HEK293T (cell line): ENCODE measurements at regions not wholly inside any gene's neighbourhood (a gene's known extent, or its start where the extent isn't known, plus 50 kb on each side); places are given as distances from the start of the nearest gene placed in this dataset.

ENCODE experiments used
- CTCF ChIA-PET: fragments of 350-600 bp; formaldehyde crosslinking; extraction: SDS; loops from one replicate; lab custom pipeline; 2021; ENCODE audit warnings: antibody characterized with exemption, inconsistent platforms; lab: Yijun Ruan, JAX
- POLR2A ChIA-PET: fragments of 350-600 bp; formaldehyde crosslinking; extraction: SDS; loops from one replicate; lab custom pipeline; 2020; ENCODE audit warnings: antibody characterized with exemption, inconsistent platforms; lab: Yijun Ruan, JAX
- DNase-seq: peaks from one replicate; pipeline ENCODE4 v3.0.0; 2012; ENCODE audit warnings: mixed read lengths; ENCODE audit errors: extremely low spot score
- ARNT ChIP-seq: fragments of 450-650 bp; IDR thresholded peaks from 2 replicates; pipeline ENCODE4 v1.6.1; 2017; ENCODE audit warnings: mild to moderate bottlenecking
- BHLHE40 ChIP-seq: fragments of 450-650 bp; IDR thresholded peaks from 2 replicates; pipeline ENCODE4 v1.6.1; 2016; ENCODE audit warnings: mild to moderate bottlenecking, moderate library complexity, borderline replicate concordance
- CTBP1 ChIP-seq: fragments of 450-650 bp; IDR thresholded peaks from 2 replicates; pipeline ENCODE4 v1.6.1; 2016; ENCODE audit warnings: borderline replicate concordance
- ELF4 ChIP-seq: fragments of 450-650 bp; IDR thresholded peaks from 2 replicates; pipeline ENCODE4 v1.6.1; 2017; ENCODE audit warnings: antibody characterized with exemption
- FOXA1 ChIP-seq: fragments of 450-650 bp; IDR thresholded peaks from 2 replicates; pipeline ENCODE4 v1.6.1; 2016; ENCODE audit warnings: mild to moderate bottlenecking
- FOXK2 ChIP-seq: fragments of 450-650 bp; IDR thresholded peaks from 2 replicates; pipeline ENCODE4 v1.6.1; 2016; ENCODE audit warnings: mild to moderate bottlenecking
- FOXM1 ChIP-seq: fragments of 450-650 bp; IDR thresholded peaks from 2 replicates; pipeline ENCODE4 v1.6.1; 2017; ENCODE audit warnings: mild to moderate bottlenecking, borderline replicate concordance
- HDGF ChIP-seq: fragments of 450-650 bp; IDR thresholded peaks from 2 replicates; pipeline ENCODE4 v1.6.1; 2017; ENCODE audit warnings: antibody characterized with exemption, borderline replicate concordance
- L3MBTL2 ChIP-seq: fragments of 450-650 bp; conservative IDR thresholded peaks from 2 replicates; pipeline ENCODE4 v1.6.1; 2016; ENCODE audit warnings: mild to moderate bottlenecking
- LEF1 ChIP-seq: fragments of 450-650 bp; IDR thresholded peaks from 2 replicates; pipeline ENCODE4 v1.6.1; 2017; ENCODE audit warnings: mild to moderate bottlenecking, borderline replicate concordance
- NFRKB ChIP-seq: fragments of 450-650 bp; IDR thresholded peaks from 2 replicates; pipeline ENCODE4 v1.6.1; 2016; ENCODE audit warnings: mild to moderate bottlenecking, moderate library complexity
- PKNOX1 ChIP-seq: fragments of 450-650 bp; IDR thresholded peaks from 2 replicates; pipeline ENCODE4 v1.6.1; 2016
- SP1 ChIP-seq: fragments of 450-650 bp; IDR thresholded peaks from 2 replicates; pipeline ENCODE4 v1.6.1; 2017
- SUZ12 ChIP-seq: fragments of 450-650 bp; IDR thresholded peaks from 2 replicates; pipeline ENCODE4 v1.6.1; 2016; ENCODE audit warnings: mild to moderate bottlenecking
- TARDBP ChIP-seq: fragments of 450-650 bp; IDR thresholded peaks from 2 replicates; pipeline ENCODE4 v1.6.1; 2016
- ZNF384 ChIP-seq: fragments of 450-650 bp; IDR thresholded peaks from 2 replicates; pipeline ENCODE4 v1.6.1; 2016

GRCh38 chr5:74355041-74355824 lies 285.3 kb downstream of the ENC1 start:
- CTCF ChIA-PET: interaction anchor here (0.6 kb wide), 1 partner anchor 1403 kb away, joined by 3 read pairs; no protein-coding TSS in a partner anchor
- TF ChIP-seq PKNOX1 (peak; percentile 21; the same call in 1 of the 2 replicates), HDGF (no peak), FOXM1 (no peak), BHLHE40 (no peak), SP1 (no peak)
- POLR2A ChIA-PET: no interaction called here
- peak; percentile 16 for DNase-seq

DNA sequence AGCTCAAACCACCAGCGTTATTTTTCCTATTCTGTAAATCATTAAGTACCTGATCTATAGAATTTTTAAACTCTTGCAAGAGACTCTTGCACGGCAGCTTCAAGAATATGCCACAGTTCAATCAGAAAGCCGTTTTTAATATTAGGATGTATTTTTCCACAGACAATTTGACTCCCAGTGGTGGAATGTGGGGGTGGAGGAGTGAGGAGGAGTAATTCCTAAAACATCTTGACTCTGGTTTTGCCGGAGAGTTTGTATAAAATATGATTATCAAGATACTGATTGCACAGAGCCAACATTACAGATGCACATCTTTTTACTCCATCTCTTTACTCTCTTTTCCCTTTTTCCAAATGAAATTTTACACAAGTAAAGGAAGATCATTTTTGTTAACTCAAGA lies 288.3 kb downstream of the ENC1 start:
- TF ChIP-seq LEF1: no peak
- TF ChIP-seq ELF4: no peak
- no peak for TF ChIP-seq BHLHE40
- ChIA-PET POLR2A (no interaction called here), CTCF (no interaction called here)
- no peak for DNase-seq

GRCh38 chr5:74342948-74343682 lies 297.4 kb downstream of the ENC1 start:
- ChIA-PET CTCF (no interaction called here), POLR2A (no interaction called here)
- DNase-seq: no peak
- TF ChIP-seq SP1 (no peak), LEF1 (no peak), FOXM1 (no peak), FOXA1 (no peak), HDGF (no peak), ZNF384 (no peak), NFRKB (no peak), BHLHE40 (no peak), ARNT (no peak), TARDBP (no peak), ELF4 (no peak), SUZ12 (no peak), CTBP1 (no peak), FOXK2 (no peak)

DNA sequence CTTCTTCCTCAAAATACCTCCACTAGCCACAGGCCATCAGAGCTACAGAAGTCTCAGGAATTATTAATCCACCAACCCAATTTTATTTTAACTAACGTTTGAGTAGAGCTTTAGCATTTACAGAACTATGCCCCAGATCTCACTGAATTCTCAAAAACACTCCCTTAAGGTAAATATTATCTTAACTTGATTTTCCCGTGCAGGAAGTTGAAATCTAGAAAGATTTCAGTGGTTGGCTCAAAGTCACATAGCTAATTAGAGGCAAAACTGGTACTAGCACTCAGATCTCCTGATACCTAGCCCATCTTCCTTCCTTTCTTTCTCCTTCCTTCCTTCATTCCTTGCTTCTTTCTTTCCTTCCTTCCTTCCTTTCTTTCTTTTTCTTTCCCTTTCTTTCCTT lies 298.3 kb downstream of the ENC1 start:
- DNase-seq: no peak
- POLR2A ChIA-PET: no interaction called here
- CTCF ChIA-PET: no interaction called here
- TF ChIP-seq ARNT: no peak
- no peak for TF ChIP-seq HDGF
- no peak for TF ChIP-seq TARDBP
- TF ChIP-seq CTBP1: no peak
- TF ChIP-seq L3MBTL2: no peak
- no peak for TF ChIP-seq FOXM1
- no peak for TF ChIP-seq SP1
- TF ChIP-seq FOXA1: no peak
- TF ChIP-seq SUZ12: no peak
- no peak for TF ChIP-seq LEF1
- no peak for TF ChIP-seq ELF4
- no peak for TF ChIP-seq PKNOX1
- no peak for TF ChIP-seq FOXK2
- TF ChIP-seq BHLHE40: no peak
- no peak for TF ChIP-seq ZNF384
- TF ChIP-seq NFRKB: no peak

GRCh38 chr5:74341221-74341620 lies 299.3 kb downstream of the ENC1 start:
- DNase-seq: no peak
- TF ChIP-seq NFRKB (no peak), L3MBTL2 (no peak), TARDBP (no peak), ARNT (no peak), FOXM1 (no peak), FOXK2 (no peak), LEF1 (no peak), ZNF384 (no peak)
- ChIA-PET CTCF (no interaction called here), POLR2A (no interaction called here)

- DNase-seq: no peak
- POLR2A ChIA-PET: no interaction called here
- CTCF ChIA-PET: no interaction called here
- TF ChIP-seq ELF4 (no peak), ZNF384 (no peak), HDGF (no peak), FOXK2 (no peak), ARNT (no peak), SUZ12 (no peak), NFRKB (no peak)
Observed at GRCh38 chr5:74340476-74340875, 300.1 kb downstream of the ENC1 start.

DNA sequence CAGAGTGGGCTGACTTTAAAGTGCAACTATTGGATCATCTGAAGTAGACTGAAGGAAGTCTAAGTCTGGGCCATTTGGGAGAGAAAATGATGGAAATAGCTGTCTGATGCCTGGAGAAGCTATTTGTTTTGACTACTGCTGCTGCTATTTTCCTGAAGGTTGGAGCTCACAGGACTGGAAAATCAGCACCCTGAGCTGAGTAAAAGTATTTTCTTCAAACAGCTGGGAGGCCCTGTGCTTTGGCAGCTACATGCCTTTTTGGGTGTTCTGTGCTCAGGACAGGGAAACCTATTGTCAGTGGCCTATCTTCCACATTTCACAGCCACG lies 302.6 kb downstream of the ENC1 start:
- DNase-seq: no peak
- TF ChIP-seq L3MBTL2 (no peak), TARDBP (no peak), FOXA1 (no peak), CTBP1 (no peak), FOXK2 (no peak), ARNT (no peak), ELF4 (no peak), NFRKB (no peak), BHLHE40 (no peak), PKNOX1 (no peak), ZNF384 (no peak), SUZ12 (no peak), SP1 (no peak), LEF1 (no peak), HDGF (no peak), FOXM1 (no peak)
- POLR2A ChIA-PET: interaction anchor here (1.0 kb wide), 1 partner anchor 302 kb away, joined by 3 read pairs; the partner anchor contains the start of gene ENC1
- CTCF ChIA-PET: interaction anchor here (0.6 to 1.0 kb wide), 4 partner anchors 41 to 435 kb away, joined by 3 read pairs; no protein-coding TSS in a partner anchor
